B cell (primary cell): ENCODE measurements at regions not wholly inside any gene's neighbourhood (a gene's known extent, or its start where the extent isn't known, plus 50 kb on each side); places are given as distances from the start of the nearest gene placed in this dataset.

Experiments
- ATAC-seq: fragments of 200-7000 bp; cut with Tn5 transposase; one replicate; pipeline ENCODE4 v1.10.0; 2021; ENCODE audit warnings: low read depth, mild to moderate bottlenecking, moderate number of reproducible peaks, moderate library complexity
- CTCF ChIA-PET: fragments of 350-600 bp; sonication (Branson Sonifier 250); formaldehyde crosslinking; loops from one replicate; lab custom pipeline; 2021; ENCODE audit warnings: antibody characterized with exemption, inconsistent platforms; lab: Charles Lee
- POLR2A ChIA-PET: fragments of 350-600 bp; sonication (Branson Sonifier 250); formaldehyde crosslinking; loops from one replicate; lab custom pipeline; 2021; ENCODE audit warnings: antibody characterized with exemption; lab: Charles Lee
- DNase-seq: peaks from one replicate; pipeline ENCODE4 v3.0.0; 2013
- H2AFZ ChIP-seq: 2 replicates; pipeline ENCODE4 v1.6.1; 2012; ENCODE audit warnings: mild to moderate bottlenecking, low read depth, low read length; ENCODE audit not compliant: insufficient read depth, poor library complexity, severe bottlenecking
- H3K27ac ChIP-seq, 2 donors: 1 replicate in 1 of 2; 2 replicates in 1 of 2; pipeline ENCODE4 v1.5.1; 2012 to 2013; ENCODE audit warnings: low read length in 2 of 2, mild to moderate bottlenecking in 2 of 2, moderate library complexity in 1 of 2
- H3K27me3 ChIP-seq, 4 experiments: fragments of 200-600 bp in 1 of 4; sonication (generic) in 1 of 4; replicated peaks in 1 of 4; 1 replicate in 2 of 4; 2 replicates in 2 of 4; pipeline versions ENCODE4 v1.6.1 to v1.7.0; 2013 to 2016; ENCODE audit warnings: low read length in 3 of 4, mild to moderate bottlenecking in 2 of 4, mixed read lengths in 1 of 4, moderate library complexity in 1 of 4; ENCODE audit not compliant: insufficient read depth in 4 of 4, control insufficient read depth in 3 of 4; ENCODE audit errors: control extremely low read depth in 1 of 4
- H3K36me3 ChIP-seq, 2 experiments: replicated peaks in 1 of 2; 1 replicate in 1 of 2; 2 replicates in 1 of 2; pipeline versions ENCODE4 v1.6.1 to v1.7.1; 2013; ENCODE audit warnings: low read length in 1 of 2; ENCODE audit not compliant: insufficient read depth in 2 of 2, control insufficient read depth in 1 of 2; ENCODE audit errors: control extremely low read depth in 1 of 2, extremely low read depth in 1 of 2
- H3K4me1 ChIP-seq, 2 donors: fragments of 200-600 bp in 1 of 2; sonication (generic) in 1 of 2; 1 replicate in 1 of 2; 2 replicates in 1 of 2; pipeline versions ENCODE4 v1.5.1 to v1.6.1; 2013 to 2017; ENCODE audit warnings: low read length in 2 of 2; ENCODE audit not compliant: control insufficient read depth in 2 of 2, insufficient read depth in 2 of 2
- H3K4me2 ChIP-seq: replicated peaks from 2 replicates; pipeline ENCODE3; 2012; ENCODE audit warnings: mild to moderate bottlenecking, low read depth, low read length; ENCODE audit not compliant: poor library complexity, severe bottlenecking
- H3K4me3 ChIP-seq, 5 experiments: fragments of 200-600 bp in 1 of 5; sonication (generic) in 1 of 5; 1 replicate in 3 of 5; 2 replicates in 2 of 5; pipeline versions ENCODE4 v1.5.1 to v1.7.0; 2011 to 2016; ENCODE audit warnings: low read length in 4 of 5, mild to moderate bottlenecking in 4 of 5, low read depth in 2 of 5, control low read depth in 1 of 5, moderate library complexity in 1 of 5; ENCODE audit not compliant: insufficient read depth in 1 of 5; ENCODE audit errors: control extremely low read depth in 1 of 5, extremely low read depth in 1 of 5
- H3K79me2 ChIP-seq: fragments of 200-600 bp; sonication (generic); one replicate; pipeline ENCODE4 v1.6.0; 2016; ENCODE audit warnings: low read length; ENCODE audit not compliant: control insufficient read depth, insufficient read depth
- H3K9ac ChIP-seq: fragments of 200-600 bp; sonication (generic); 2 replicates; pipeline ENCODE4 v1.6.1; 2017; ENCODE audit warnings: mild to moderate bottlenecking, low read length, moderate library complexity
- H3K9me3 ChIP-seq, 3 donors: one replicate each; pipeline versions ENCODE4 v1.6.1 to v1.7.1; 2013; ENCODE audit warnings: low read length in 2 of 3; ENCODE audit not compliant: control insufficient read depth in 2 of 3, insufficient read depth in 1 of 3; ENCODE audit errors: control extremely low read depth in 1 of 3
- H4K20me1 ChIP-seq: 2 replicates; pipeline ENCODE4 v1.6.0; 2012; ENCODE audit warnings: mild to moderate bottlenecking, low read length; ENCODE audit not compliant: insufficient read depth, control insufficient read depth, poor library complexity, severe bottlenecking
- H3K27ac Mint-ChIP-seq: one replicate; pipeline ENCODE4 v1.8.0; 2021; ENCODE audit warnings: mixed read lengths
- H3K27me3 Mint-ChIP-seq: one replicate; pipeline ENCODE4 v1.8.0; 2021; ENCODE audit warnings: mixed read lengths
- H3K4me1 Mint-ChIP-seq: one replicate; pipeline ENCODE4 v1.8.0; 2021; ENCODE audit warnings: mixed read lengths
- H3K4me3 Mint-ChIP-seq: one replicate; pipeline ENCODE4 v1.8.0; 2021; ENCODE audit warnings: mixed read lengths
- H3K9me3 Mint-ChIP-seq: one replicate; pipeline ENCODE4 v1.8.0; 2022; ENCODE audit warnings: mixed read lengths; ENCODE audit not compliant: insufficient read depth
- EZH2 ChIP-seq: IDR thresholded peaks from 2 replicates; pipeline ENCODE4 v1.6.1; 2012; ENCODE audit warnings: borderline replicate concordance, low read depth, mild to moderate bottlenecking, moderate library complexity, low read length; ENCODE audit not compliant: insufficient read depth, poor library complexity, severe bottlenecking
- WGBS: methylation state at CpG from one replicate; pipeline ENCODE4 v1.1.5; 2013; ENCODE audit warnings: missing lambda C conversion rate; ENCODE audit not compliant: insufficient coverage; 5-methylcytosine and 5-hydroxymethylcytosine counted together
- intact Hi-C: fragments of 100-400 bp; cut with micrococcal nuclease; formaldehyde crosslinking; loops from one replicate; pipeline ENCODE4 v1.10.0; 2022
- TF ChIP-seq, protein P1 (sequence below): fragments of 200-600 bp; IDR thresholded peaks from one replicate; pipeline ENCODE4 v1.8.0; 2022; ENCODE audit warnings: antibody characterized with exemption, mild to moderate bottlenecking

DNA sequence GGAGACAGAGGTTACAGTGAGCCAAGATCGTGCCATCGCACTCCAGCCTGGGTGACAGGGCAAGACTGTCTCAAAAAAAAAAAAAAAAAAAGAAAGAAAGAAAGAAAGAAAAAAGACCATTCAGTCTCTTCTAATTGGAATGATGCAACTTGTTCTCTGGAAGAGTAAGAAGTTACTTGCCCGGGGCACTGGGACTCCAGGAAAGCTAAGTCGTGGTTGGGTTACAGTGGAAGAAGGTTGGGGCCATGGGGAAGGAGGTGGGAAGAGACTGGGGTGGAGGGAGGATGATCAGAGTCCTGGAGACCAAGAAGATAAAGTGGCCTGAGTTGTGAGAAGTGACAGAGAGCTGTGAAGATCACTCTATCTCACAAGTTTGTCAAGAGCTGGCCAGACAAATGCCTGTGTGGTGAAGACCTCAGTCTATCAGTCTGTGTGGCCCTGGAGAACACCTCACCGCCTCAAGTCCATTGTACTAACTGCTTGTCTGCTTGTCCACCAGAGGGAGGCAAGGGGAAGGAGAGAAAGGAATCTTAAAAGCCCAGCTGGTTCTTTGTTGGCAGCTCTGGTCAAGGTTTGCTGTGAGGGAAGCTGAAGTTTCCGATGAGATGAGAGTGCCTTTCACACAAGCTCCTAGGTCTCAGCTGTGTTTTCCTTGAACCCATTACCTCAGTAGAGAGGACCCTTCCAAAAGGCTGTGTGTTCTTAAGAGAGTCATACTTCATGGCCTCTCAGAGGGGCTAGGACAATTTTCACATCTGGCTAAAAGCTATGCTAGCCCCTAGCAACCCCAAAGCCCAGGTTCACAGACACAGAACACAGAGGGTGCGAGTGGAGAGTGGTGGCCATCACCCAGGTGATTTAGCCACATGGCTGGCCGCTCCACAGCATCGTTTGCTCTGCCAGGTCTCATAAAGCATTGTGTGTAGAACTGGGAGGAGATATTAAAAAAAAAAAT is 72.0 kb upstream of the TMEM178A start:
- Histone ChIP-seq H3K4me2 (no peak overlapping the region), H2AFZ (no peak overlapping the region), H3K9me3 (no peaks in the 10 kb centered on the region), H3K4me1 (no peaks in the 10 kb centered on the region), H3K4me3 (no peak overlapping the region), H3K36me3 (no peaks in the 10 kb centered on the region), H3K79me2 (no peaks in the 10 kb centered on the region), H3K9ac (no peak overlapping the region), H3K27ac (no peak overlapping the region), H4K20me1 (no peaks in the 10 kb centered on the region), H3K27me3 (no peaks in the 10 kb centered on the region)
- WGBS, result 51% methylated on average over 3 of the region's 9 CpGs
- no peaks in the 10 kb centered on the region for H3K4me1 Mint-ChIP-seq
- ATAC-seq, result no peak
- H3K27ac Mint-ChIP-seq, result no peak overlapping the region
- CTCF ChIA-PET, result interaction anchor here (0.5 to 1.8 kb wide), 3 partner anchors 28 to 136 kb away, joined by 3 to 6 read pairs (median 3); no protein-coding TSS in a partner anchor
- intact Hi-C loops, result no loop called here
- POLR2A ChIA-PET, result no interaction called here
- DNase-seq, result peak; percentile 13
- no peak overlapping the region for H3K4me3 Mint-ChIP-seq
- TF ChIP-seq, protein P1, sequence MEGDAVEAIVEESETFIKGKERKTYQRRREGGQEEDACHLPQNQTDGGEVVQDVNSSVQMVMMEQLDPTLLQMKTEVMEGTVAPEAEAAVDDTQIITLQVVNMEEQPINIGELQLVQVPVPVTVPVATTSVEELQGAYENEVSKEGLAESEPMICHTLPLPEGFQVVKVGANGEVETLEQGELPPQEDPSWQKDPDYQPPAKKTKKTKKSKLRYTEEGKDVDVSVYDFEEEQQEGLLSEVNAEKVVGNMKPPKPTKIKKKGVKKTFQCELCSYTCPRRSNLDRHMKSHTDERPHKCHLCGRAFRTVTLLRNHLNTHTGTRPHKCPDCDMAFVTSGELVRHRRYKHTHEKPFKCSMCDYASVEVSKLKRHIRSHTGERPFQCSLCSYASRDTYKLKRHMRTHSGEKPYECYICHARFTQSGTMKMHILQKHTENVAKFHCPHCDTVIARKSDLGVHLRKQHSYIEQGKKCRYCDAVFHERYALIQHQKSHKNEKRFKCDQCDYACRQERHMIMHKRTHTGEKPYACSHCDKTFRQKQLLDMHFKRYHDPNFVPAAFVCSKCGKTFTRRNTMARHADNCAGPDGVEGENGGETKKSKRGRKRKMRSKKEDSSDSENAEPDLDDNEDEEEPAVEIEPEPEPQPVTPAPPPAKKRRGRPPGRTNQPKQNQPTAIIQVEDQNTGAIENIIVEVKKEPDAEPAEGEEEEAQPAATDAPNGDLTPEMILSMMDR, result no peak
- no peak for TF ChIP-seq EZH2
- peaks cover 3% of the 10 kb centered on the region for H3K9me3 Mint-ChIP-seq
- H3K27me3 Mint-ChIP-seq, result peaks cover 9% of the 10 kb centered on the region

DNA sequence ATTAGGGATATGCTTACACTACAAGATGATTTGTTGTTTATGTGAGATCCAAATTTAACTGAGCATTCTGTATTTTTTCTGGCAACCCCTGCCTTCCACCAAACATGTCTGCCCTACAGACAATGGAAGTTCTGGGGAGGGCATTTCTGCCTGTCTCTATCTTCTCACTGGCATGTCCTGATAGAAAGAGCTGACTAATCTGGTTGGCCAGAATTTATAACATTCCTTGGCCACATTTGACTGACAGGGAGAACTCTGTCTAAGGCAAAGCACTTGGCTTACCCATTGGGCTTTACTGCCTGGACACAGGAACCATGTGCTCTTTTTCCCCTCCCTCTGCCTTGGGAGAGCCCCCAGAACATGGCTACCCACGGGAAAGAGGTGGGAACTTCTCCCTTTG is 70.6 kb upstream of the TMEM178A start:
- TF ChIP-seq, protein P1, result no peak
- TF ChIP-seq EZH2, result no peak
- H2AFZ ChIP-seq, result no peak overlapping the region
- POLR2A ChIA-PET, result no interaction called here
- no peak overlapping the region for H3K9ac ChIP-seq
- no peaks in the 10 kb centered on the region for H3K27me3 ChIP-seq
- no peak overlapping the region for H3K27ac Mint-ChIP-seq
- H3K4me3 Mint-ChIP-seq, result no peak overlapping the region
- no peaks in the 10 kb centered on the region for H3K4me1 ChIP-seq
- H3K9me3 ChIP-seq, result no peaks in the 10 kb centered on the region
- H3K9me3 Mint-ChIP-seq, result no peaks in the 10 kb centered on the region
- DNase-seq (no peak), ATAC-seq (no peak)
- H3K36me3 ChIP-seq, result no peaks in the 10 kb centered on the region
- 83% methylated on average over 1 of the region's 1 CpG for WGBS
- CTCF ChIA-PET, result interaction anchor here (1.8 kb wide), 1 partner anchor 135 kb away, joined by 6 read pairs; no protein-coding TSS in a partner anchor
- intact Hi-C loops, result no loop called here
- H3K4me2 ChIP-seq, result no peak overlapping the region
- no peak overlapping the region for H3K27ac ChIP-seq
- no peak overlapping the region for H3K4me3 ChIP-seq
- H4K20me1 ChIP-seq, result no peaks in the 10 kb centered on the region
- no peaks in the 10 kb centered on the region for H3K4me1 Mint-ChIP-seq
- no peaks in the 10 kb centered on the region for H3K79me2 ChIP-seq
- peaks cover 9% of the 10 kb centered on the region for H3K27me3 Mint-ChIP-seq
